ENCODE measurements at regions not wholly inside any gene's neighbourhood (a gene's known extent, or its start where the extent isn't known, plus 50 kb on each side); places are given as distances from the start of the nearest gene placed in this dataset.

DNA sequence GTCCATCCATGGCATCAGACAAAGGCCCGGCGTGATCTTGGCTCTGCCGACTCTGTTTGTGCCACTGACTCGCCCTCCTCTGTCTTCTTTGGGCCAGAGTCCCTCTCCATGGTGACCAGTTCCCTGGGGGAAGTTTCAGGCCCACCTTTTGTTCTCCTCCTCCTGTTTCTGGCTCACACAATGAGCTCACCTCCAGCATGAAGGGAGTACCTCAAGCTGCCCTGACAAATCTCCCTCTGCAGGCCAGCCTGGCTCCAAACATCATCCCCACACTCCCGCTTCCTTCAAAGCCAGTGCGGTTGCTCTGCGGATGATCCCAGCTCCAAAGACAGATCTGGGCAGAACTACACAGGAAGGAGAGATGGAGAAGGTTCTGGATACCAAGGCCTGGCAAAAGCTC lies 576.6 kb downstream of the NPHP4 start:
- CTCF ChIA-PET: no interaction called here

DNA sequence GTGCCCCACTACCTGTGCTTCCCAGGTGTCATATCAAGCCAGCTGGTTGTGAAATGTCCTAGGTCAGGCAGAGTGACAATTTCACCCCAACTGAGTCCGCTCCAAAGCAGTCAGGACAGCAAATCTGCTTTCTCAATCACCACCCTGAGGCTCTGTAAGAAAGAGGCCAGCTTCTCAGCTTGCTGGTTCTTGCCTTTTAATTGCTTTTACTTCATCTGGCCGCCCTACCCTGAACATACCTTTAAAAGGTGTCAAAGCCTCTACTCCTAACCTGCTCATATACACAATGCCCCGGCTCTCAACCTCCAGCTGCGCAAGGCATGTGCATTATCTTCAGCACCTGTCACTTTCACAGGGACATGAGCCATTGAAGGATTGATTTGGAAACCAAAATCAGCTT lies 581.6 kb downstream of the NPHP4 start:
- no peak for TF ChIP-seq ZNF384 (IDR thresholded peaks at IDR 0.05)
- TF ChIP-seq L3MBTL2 (conservative IDR thresholded peaks at IDR 0.05): no peak
- TF ChIP-seq ARNT (IDR thresholded peaks at IDR 0.05): no peak
- TF ChIP-seq, protein P1, sequence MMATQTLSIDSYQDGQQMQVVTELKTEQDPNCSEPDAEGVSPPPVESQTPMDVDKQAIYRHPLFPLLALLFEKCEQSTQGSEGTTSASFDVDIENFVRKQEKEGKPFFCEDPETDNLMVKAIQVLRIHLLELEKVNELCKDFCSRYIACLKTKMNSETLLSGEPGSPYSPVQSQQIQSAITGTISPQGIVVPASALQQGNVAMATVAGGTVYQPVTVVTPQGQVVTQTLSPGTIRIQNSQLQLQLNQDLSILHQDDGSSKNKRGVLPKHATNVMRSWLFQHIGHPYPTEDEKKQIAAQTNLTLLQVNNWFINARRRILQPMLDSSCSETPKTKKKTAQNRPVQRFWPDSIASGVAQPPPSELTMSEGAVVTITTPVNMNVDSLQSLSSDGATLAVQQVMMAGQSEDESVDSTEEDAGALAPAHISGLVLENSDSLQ (IDR thresholded peaks at IDR 0.05): no peak
- no peak for TF ChIP-seq BHLHE40 (IDR thresholded peaks at IDR 0.05; ENCODE audit: borderline replicate concordance)
- no peak for TF ChIP-seq NFRKB (IDR thresholded peaks at IDR 0.05)
- TF ChIP-seq FOXK2 (IDR thresholded peaks at IDR 0.05): no peak
- TF ChIP-seq FOXA1 (IDR thresholded peaks at IDR 0.05): no peak
- no peak for TF ChIP-seq ELF4 (IDR thresholded peaks at IDR 0.05)
- TF ChIP-seq TARDBP (IDR thresholded peaks at IDR 0.05): no peak
- CTCF ChIA-PET: no interaction called here
- POLR2A ChIA-PET: no interaction called here
- no peak for DNase-seq (ENCODE audit: extremely low spot score)

More for the DNA sequence above, 576.6 kb downstream of the NPHP4 start:
- no peak for DNase-seq (ENCODE audit: extremely low spot score)
- TF ChIP-seq NFRKB (IDR thresholded peaks at IDR 0.05) (no peak), ELF4 (IDR thresholded peaks at IDR 0.05) (no peak), SP1 (IDR thresholded peaks at IDR 0.05) (no peak), TARDBP (IDR thresholded peaks at IDR 0.05) (no peak), FOXA1 (IDR thresholded peaks at IDR 0.05) (no peak), FOXK2 (IDR thresholded peaks at IDR 0.05) (no peak), BHLHE40 (IDR thresholded peaks at IDR 0.05; ENCODE audit: borderline replicate concordance) (no peak), HDGF (IDR thresholded peaks at IDR 0.05; ENCODE audit: borderline replicate concordance) (no peak), ZNF384 (IDR thresholded peaks at IDR 0.05) (no peak), L3MBTL2 (conservative IDR thresholded peaks at IDR 0.05) (no peak), CTBP1 (IDR thresholded peaks at IDR 0.05; ENCODE audit: borderline replicate concordance) (no peak), FOXM1 (IDR thresholded peaks at IDR 0.05; ENCODE audit: borderline replicate concordance) (no peak), SUZ12 (IDR thresholded peaks at IDR 0.05) (no peak)
- POLR2A ChIA-PET: no interaction called here

DNA sequence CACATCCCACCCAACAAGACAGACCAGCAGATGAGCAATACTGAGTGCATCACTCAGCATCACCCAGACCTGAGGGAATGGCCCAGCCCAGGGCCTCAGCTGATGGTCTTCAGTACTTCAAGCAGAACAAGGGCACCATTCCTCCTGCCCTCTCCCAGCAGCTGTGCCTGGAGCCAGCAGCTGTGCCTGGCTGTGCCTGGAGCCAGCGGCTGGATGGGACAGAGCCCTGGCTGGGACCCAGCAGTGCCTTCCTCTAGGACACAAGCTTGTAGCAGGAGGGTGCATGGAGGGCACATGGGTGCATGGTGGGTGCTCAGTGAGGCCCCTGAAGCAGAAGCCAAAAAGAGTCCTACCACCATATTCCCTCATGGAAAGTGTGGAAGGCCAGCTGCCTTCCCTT lies 583.8 kb downstream of the NPHP4 start:
- TF ChIP-seq TARDBP (IDR thresholded peaks at IDR 0.05) (no peak), ARNT (IDR thresholded peaks at IDR 0.05) (no peak), HDGF (IDR thresholded peaks at IDR 0.05; ENCODE audit: borderline replicate concordance) (no peak), LEF1 (IDR thresholded peaks at IDR 0.05; ENCODE audit: borderline replicate concordance) (no peak), BHLHE40 (IDR thresholded peaks at IDR 0.05; ENCODE audit: borderline replicate concordance) (no peak), FOXK2 (IDR thresholded peaks at IDR 0.05) (no peak), SUZ12 (IDR thresholded peaks at IDR 0.05) (no peak), FOXA1 (IDR thresholded peaks at IDR 0.05) (no peak), FOXM1 (IDR thresholded peaks at IDR 0.05; ENCODE audit: borderline replicate concordance) (no peak), ELF4 (IDR thresholded peaks at IDR 0.05) (no peak), L3MBTL2 (conservative IDR thresholded peaks at IDR 0.05) (no peak), ZNF384 (IDR thresholded peaks at IDR 0.05) (no peak), NFRKB (IDR thresholded peaks at IDR 0.05) (no peak), SP1 (IDR thresholded peaks at IDR 0.05) (no peak), CTBP1 (IDR thresholded peaks at IDR 0.05; ENCODE audit: borderline replicate concordance) (no peak)
- TF ChIP-seq, protein P1 (IDR thresholded peaks at IDR 0.05): no peak
- no peak for DNase-seq (ENCODE audit: extremely low spot score)
- CTCF ChIA-PET: no interaction called here
- POLR2A ChIA-PET: no interaction called here

DNA sequence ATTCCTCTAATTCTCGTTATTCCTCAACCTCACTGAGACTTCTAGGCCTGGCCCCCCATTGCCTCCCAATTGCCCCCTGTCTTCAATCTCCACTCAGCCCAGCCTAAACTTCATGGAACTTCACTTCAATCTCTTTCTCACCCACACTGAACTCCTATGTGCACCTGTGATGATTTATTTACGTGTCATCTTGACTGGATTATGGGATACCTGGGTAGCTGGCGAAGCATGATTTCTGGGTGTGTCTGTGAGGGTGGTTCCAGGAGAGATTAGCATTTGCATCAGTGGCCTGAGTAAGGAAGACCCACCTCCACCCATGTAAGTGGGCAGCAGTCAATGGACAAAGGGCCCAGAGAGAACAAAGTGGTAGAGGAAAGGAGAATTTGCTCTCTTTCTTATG lies 587.0 kb downstream of the NPHP4 start:
- CTCF ChIA-PET: no interaction called here
- TF ChIP-seq LEF1 (IDR thresholded peaks at IDR 0.05; ENCODE audit: borderline replicate concordance): no peak
- DNase-seq (ENCODE audit: extremely low spot score): no peak
- POLR2A ChIA-PET: no interaction called here

DNA sequence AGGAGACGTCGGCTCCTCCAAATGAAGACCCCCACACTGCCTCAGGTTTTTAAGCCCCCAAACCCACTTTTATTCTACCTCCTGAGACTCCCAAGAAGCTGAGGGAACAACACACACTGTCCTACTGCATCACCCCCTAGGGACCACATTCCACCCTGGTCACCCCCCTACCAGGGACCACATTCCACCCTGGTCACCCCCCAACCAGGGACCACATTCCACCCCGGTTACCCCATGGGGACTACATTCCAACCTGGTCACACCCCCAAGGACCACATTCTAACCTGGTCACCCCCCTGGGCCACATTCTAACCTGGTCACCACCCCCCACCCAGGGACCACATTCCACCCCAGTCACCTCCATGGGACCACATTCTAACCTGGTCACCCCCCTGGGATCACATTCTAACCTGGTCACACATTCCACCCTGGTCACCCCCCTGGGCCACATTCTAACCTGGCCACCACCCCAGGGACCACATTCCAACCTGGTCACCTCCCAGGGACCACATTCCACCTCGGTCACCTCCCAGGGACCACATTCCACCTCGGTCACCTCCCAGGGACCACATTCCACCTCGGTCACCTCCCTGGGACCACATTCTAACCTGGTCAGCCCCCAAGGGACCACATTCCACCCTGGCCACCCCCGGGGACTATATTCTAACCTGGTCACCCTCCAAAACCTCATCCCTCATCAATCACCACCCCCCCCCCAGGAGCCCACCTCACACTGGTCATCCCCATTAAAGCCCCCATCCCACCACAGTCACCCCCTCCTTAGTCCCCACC lies 587.6 kb downstream of the NPHP4 start:
- CTCF ChIA-PET: no interaction called here
- no peak for DNase-seq (ENCODE audit: extremely low spot score)
- TF ChIP-seq ELF4 (IDR thresholded peaks at IDR 0.05) (no peak), TARDBP (IDR thresholded peaks at IDR 0.05) (no peak), NFRKB (IDR thresholded peaks at IDR 0.05) (no peak), FOXM1 (IDR thresholded peaks at IDR 0.05; ENCODE audit: borderline replicate concordance) (no peak), HDGF (IDR thresholded peaks at IDR 0.05; ENCODE audit: borderline replicate concordance) (no peak), SP1 (IDR thresholded peaks at IDR 0.05) (no peak)
- POLR2A ChIA-PET: no interaction called here

DNA sequence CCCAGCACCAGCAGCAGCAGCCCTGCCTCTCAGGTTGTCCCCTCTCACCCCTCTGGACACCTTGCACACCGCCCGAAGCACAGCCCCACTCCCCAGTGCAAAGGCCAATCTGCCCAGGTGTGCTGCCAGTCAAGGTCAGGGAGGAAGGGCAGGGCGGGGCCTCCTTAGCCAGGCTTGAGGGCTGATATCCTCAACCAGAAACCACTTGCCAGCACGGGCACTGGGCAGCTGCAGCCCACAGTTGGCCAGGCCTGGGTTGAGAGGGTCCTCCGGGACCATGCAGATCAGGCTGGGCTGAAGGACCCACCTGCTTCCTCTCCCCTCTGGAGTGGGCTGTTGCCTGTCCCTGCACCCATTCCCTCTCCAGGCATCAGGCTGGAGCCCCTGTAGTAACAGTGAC lies 588.3 kb downstream of the NPHP4 start:
- TF ChIP-seq TARDBP (IDR thresholded peaks at IDR 0.05): no peak
- TF ChIP-seq CTBP1 (IDR thresholded peaks at IDR 0.05; ENCODE audit: borderline replicate concordance): no peak
- no peak for TF ChIP-seq SUZ12 (IDR thresholded peaks at IDR 0.05)
- no peak for TF ChIP-seq FOXK2 (IDR thresholded peaks at IDR 0.05)
- TF ChIP-seq BHLHE40 (IDR thresholded peaks at IDR 0.05; ENCODE audit: borderline replicate concordance): no peak
- TF ChIP-seq, protein P1 (IDR thresholded peaks at IDR 0.05): no peak
- no peak for TF ChIP-seq ARNT (IDR thresholded peaks at IDR 0.05)
- no peak for TF ChIP-seq ZNF384 (IDR thresholded peaks at IDR 0.05)
- DNase-seq (ENCODE audit: extremely low spot score): no peak
- CTCF ChIA-PET: no interaction called here
- POLR2A ChIA-PET: no interaction called here

DNA sequence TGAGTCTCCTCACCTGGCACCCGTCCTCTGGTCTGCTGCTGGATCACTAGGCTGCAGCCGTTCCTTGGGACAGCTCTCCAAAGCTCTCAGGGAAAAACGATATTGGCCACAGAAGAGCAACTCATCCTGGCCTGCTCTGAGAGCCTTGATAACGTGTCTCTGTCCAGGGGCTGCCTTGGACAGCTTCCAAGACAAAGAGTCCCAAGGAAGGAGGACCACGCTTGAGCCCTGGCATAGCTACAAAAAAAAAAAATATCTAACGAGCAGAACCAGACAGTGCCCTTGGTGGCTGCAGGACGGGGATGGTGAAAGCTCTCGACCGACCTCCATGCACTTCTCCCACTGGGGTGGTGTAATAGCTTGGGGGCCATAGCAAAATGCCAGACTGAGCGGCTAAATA lies 589.6 kb downstream of the NPHP4 start:
- no peak for DNase-seq (ENCODE audit: extremely low spot score)
- no peak for TF ChIP-seq FOXK2 (IDR thresholded peaks at IDR 0.05)
- TF ChIP-seq SUZ12 (IDR thresholded peaks at IDR 0.05): no peak
- TF ChIP-seq ARNT (IDR thresholded peaks at IDR 0.05): no peak
- no peak for TF ChIP-seq FOXA1 (IDR thresholded peaks at IDR 0.05)
- no peak for TF ChIP-seq NFRKB (IDR thresholded peaks at IDR 0.05)
- no peak for TF ChIP-seq LEF1 (IDR thresholded peaks at IDR 0.05; ENCODE audit: borderline replicate concordance)
- no peak for TF ChIP-seq FOXM1 (IDR thresholded peaks at IDR 0.05; ENCODE audit: borderline replicate concordance)
- TF ChIP-seq CTBP1 (IDR thresholded peaks at IDR 0.05; ENCODE audit: borderline replicate concordance): no peak
- TF ChIP-seq HDGF (IDR thresholded peaks at IDR 0.05; ENCODE audit: borderline replicate concordance): no peak
- no peak for TF ChIP-seq TARDBP (IDR thresholded peaks at IDR 0.05)
- no peak for TF ChIP-seq ZNF384 (IDR thresholded peaks at IDR 0.05)
- TF ChIP-seq ELF4 (IDR thresholded peaks at IDR 0.05): no peak
- TF ChIP-seq, protein P1 (IDR thresholded peaks at IDR 0.05): no peak
- TF ChIP-seq BHLHE40 (IDR thresholded peaks at IDR 0.05; ENCODE audit: borderline replicate concordance): no peak
- TF ChIP-seq L3MBTL2 (conservative IDR thresholded peaks at IDR 0.05): no peak
- no peak for TF ChIP-seq SP1 (IDR thresholded peaks at IDR 0.05)
- ChIA-PET CTCF (no interaction called here), POLR2A (no interaction called here)

Data from HEK293T (cell line).